Prostate gland (tissue), 2 donors: ENCODE measurements at regions not wholly inside any gene's neighbourhood (a gene's known extent, or its start where the extent isn't known, plus 50 kb on each side); places are given as distances from the start of the nearest gene placed in this dataset.

Experiments used
- CTCF ChIP-seq, 4 experiments: fragments of 200-600 bp in 2 of 4; fragments of 450-650 bp in 2 of 4; sonication (generic) in 2 of 4; IDR thresholded peaks; 1 replicate in 3 of 4; 2 replicates in 1 of 4; pipeline ENCODE4 v1.5.1; 2016 to 2019; ENCODE audit warnings: antibody characterized with exemption in 4 of 4, mild to moderate bottlenecking in 2 of 4, moderate library complexity in 2 of 4
- POLR2A ChIP-seq: fragments of 450-650 bp; IDR thresholded peaks from one replicate; pipeline ENCODE4 v1.6.1; 2016; ENCODE audit warnings: antibody characterized with exemption, mild to moderate bottlenecking
- POLR2AphosphoS5 ChIP-seq: sonication (generic); formaldehyde crosslinking; IDR thresholded peaks from one replicate; pipeline ENCODE4 v1.6.1; 2017; ENCODE audit warnings: antibody characterized with exemption

- TF ChIP-seq CTCF (IDR thresholded peaks at IDR 0.05) = no peak
- TF ChIP-seq POLR2AphosphoS5 = no peak
- no peak for TF ChIP-seq POLR2A
Observed at GRCh38 chr2:166632616-166633015, 138.6 kb upstream of the SCN7A start.
